ENCODE measurements at regions not wholly inside any gene's neighbourhood (a gene's known extent, or its start where the extent isn't known, plus 50 kb on each side); places are given as distances from the start of the nearest gene placed in this dataset.

DNA sequence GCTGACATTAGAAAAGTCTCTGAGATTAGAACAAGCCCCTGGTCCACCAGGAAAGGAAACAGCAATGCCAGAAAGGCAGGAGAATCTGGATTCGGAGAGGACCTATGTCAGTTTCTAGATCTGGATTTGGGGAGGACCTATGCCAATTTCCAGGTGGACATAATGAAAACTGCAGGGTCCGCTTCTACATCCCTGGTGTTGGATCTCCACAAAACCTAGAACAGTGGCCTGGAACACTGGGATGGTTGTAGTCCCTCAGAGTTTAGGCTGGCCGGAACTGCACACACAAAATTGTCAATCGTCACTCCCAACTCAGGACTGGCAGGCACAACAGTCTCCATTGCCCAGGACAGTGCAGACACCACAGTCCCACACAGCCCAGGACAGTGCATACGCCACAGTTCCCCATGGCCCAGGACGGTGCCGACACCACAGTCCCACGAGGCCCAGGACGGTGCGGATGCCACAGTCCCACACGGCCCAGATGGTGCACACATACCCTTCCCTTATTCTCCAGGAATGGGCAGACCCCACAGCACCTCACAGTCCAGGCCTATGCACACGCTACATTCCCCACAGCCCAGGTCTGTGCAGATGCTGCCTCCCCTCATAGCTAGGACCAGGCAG is 341.7 kb downstream of the UQCRFS1 start:
- Histone ChIP-seq H3K4me2 (ENCODE audit: insufficient read depth, low read length) (no peak overlapping the region), H3K36me3 (ENCODE audit: control insufficient read depth in 2 of 2, extremely low read depth in 1 of 2, insufficient read depth in 2 of 2, low read length in 2 of 2) (no peaks in the 10 kb centered on the region), H3K4me3 (replicated peaks in 1 of 3; ENCODE audit: insufficient read depth in 1 of 3, low read depth in 1 of 3, low read length in 3 of 3) (no peak overlapping the region), H2AFZ (ENCODE audit: low read depth, low read length) (no peak overlapping the region), H3K27me3 (ENCODE audit: control insufficient read depth in 2 of 2, insufficient read depth in 2 of 2, low read length in 2 of 2) (no peaks in the 10 kb centered on the region), H3K9me1 (replicated peaks; ENCODE audit: control insufficient read depth, extremely low read depth, insufficient read depth, low read length) (no peaks in the 10 kb centered on the region), H3K9ac (replicated peaks; ENCODE audit: extremely low read depth, insufficient read depth, low read length) (no peak overlapping the region), H3K9me3 (replicated peaks; ENCODE audit: control insufficient read depth, insufficient read depth, low read length) (no peaks in the 10 kb centered on the region), H3K4me1 (ENCODE audit: control insufficient read depth, extremely low read depth, insufficient read depth, low read length) (no peaks in the 10 kb centered on the region), H3K79me2 (ENCODE audit: control insufficient read depth, insufficient read depth, low read length) (no peaks in the 10 kb centered on the region), H4K20me1 (replicated peaks; ENCODE audit: control insufficient read depth, extremely low read depth, insufficient read depth, low read length) (no peaks in the 10 kb centered on the region), H3K27ac (ENCODE audit: insufficient read depth, low read depth, low read length) (no peak overlapping the region)
- dilution Hi-C loops (cut with MboI; ENCODE audit: extremely low pct_ligation_motif_present, low sequenced_read_pairs) (no loop called here), intact Hi-C loops (cut with micrococcal nuclease) (no loop called here)
- no peak for DNase-seq (ENCODE audit: low read depth, low spot score)
- FAIRE-seq, result no peak
- TF ChIP-seq MAX (IDR thresholded peaks at IDR 0.05; ENCODE audit: insufficient read depth, insufficient read length) (no peak), POLR2AphosphoS5 (IDR thresholded peaks at IDR 0.05; ENCODE audit: insufficient read depth, low read depth, low read length) (no peak), JUN (IDR thresholded peaks at IDR 0.05; ENCODE audit: borderline replicate concordance, insufficient read depth, insufficient read length, low read depth) (no peak), GATA2 (IDR thresholded peaks at IDR 0.05; ENCODE audit: insufficient read depth, insufficient read length, low read depth, low read length) (no peak), POLR2A (IDR thresholded peaks at IDR 0.05; ENCODE audit: low read depth, low read length) (no peak), MYC (IDR thresholded peaks at IDR 0.05; ENCODE audit: low read depth, low read length) (no peak)
- TF ChIP-seq, protein P1, sequence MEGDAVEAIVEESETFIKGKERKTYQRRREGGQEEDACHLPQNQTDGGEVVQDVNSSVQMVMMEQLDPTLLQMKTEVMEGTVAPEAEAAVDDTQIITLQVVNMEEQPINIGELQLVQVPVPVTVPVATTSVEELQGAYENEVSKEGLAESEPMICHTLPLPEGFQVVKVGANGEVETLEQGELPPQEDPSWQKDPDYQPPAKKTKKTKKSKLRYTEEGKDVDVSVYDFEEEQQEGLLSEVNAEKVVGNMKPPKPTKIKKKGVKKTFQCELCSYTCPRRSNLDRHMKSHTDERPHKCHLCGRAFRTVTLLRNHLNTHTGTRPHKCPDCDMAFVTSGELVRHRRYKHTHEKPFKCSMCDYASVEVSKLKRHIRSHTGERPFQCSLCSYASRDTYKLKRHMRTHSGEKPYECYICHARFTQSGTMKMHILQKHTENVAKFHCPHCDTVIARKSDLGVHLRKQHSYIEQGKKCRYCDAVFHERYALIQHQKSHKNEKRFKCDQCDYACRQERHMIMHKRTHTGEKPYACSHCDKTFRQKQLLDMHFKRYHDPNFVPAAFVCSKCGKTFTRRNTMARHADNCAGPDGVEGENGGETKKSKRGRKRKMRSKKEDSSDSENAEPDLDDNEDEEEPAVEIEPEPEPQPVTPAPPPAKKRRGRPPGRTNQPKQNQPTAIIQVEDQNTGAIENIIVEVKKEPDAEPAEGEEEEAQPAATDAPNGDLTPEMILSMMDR (IDR thresholded peaks at IDR 0.05; ENCODE audit: extremely low read depth in 1 of 2, insufficient read depth in 1 of 2, low read depth in 1 of 2, low read length in 2 of 2), result no peak
- POLR2A ChIA-PET, result no interaction called here
- CTCF ChIA-PET, result no interaction called here
- BruUV-seq (replicated peaks), result no TSS peak

Data from endothelial cell of umbilical vein (primary cell).